Fibroblast of skin of right quadriceps (primary cell): ENCODE measurements at regions not wholly inside any gene's neighbourhood (a gene's known extent, or its start where the extent isn't known, plus 50 kb on each side); places are given as distances from the start of the nearest gene placed in this dataset.

Experiments used
- DNase-seq: peaks from one replicate; pipeline ENCODE4 v3.0.0-alpha.2; 2013

DNA sequence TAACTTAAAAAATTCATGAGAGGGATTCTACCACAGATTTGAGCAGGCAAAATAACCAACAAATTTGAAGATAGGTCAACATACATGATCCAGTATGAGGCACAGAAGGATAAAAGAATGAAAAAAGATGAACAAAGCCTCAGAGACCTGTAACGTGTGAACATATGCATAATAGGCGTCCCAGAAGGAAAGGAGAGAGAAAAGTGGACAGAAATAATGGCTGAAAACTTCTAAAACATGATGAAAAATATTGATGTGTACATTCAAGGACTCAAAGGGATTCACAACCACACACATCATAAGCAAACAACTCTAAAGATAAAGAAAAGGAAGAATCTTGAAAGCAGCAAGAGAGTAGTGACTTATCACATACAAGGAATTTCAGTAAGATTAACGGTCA lies 100.1 kb upstream of the PARD3B start:
- no peak for DNase-seq

DNA sequence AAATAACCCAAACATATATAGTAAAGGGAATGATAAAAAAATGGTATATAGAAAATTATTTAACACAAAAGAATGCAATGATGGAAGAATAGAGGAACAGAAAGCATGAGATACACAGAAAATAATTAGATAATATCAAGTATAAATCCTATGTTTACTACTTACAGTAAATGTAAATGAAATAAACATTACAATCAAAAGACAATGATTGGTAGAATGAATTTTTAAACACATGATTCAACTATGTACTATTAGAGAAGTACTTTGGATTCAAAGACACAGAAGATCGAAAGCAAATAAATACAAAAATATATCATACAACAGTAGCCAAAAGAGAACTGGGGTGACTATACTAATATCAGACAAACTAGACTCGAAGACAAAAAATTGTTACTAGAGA lies 97.6 kb upstream of the PARD3B start:
- no peak for DNase-seq

DNA sequence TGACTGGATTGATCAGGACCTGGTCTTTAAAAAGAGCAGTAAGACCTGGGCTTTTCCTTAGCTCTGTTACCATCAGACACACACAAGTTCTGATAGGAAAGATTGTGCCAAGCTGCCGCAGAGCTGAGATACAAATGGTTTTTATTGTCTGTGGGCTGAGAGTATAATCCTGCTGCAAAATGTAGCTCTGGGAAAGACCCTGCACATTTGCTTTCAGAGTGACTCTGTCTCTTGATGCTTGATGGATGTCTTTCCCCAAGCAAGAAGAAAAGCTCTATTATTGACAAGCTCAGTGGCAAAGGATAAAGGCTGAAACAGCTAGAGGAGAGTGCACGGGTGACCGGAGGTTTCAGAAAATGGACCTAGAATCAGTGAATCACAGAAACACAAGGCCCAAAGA lies 95.3 kb upstream of the PARD3B start:
- no peak for DNase-seq

DNA sequence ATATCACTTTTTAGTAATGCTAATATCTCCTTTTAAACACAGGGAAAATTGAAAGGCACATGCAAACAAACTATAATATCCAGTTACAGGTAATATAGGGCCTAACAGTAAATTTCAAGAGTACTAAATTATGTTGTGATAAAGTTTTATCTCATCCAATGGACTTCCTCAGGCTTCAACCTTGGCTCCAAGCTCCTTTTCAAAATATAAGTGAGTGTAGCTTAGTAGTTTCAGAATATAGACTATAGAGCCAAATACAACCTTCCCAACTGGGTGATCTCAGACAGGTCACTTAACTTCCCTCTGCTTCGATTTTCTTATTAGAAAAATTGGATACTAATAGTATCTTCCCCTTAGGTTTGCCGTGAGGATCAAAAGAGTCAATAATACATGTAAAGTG lies 93.5 kb upstream of the PARD3B start:
- DNase-seq = no peak

DNA sequence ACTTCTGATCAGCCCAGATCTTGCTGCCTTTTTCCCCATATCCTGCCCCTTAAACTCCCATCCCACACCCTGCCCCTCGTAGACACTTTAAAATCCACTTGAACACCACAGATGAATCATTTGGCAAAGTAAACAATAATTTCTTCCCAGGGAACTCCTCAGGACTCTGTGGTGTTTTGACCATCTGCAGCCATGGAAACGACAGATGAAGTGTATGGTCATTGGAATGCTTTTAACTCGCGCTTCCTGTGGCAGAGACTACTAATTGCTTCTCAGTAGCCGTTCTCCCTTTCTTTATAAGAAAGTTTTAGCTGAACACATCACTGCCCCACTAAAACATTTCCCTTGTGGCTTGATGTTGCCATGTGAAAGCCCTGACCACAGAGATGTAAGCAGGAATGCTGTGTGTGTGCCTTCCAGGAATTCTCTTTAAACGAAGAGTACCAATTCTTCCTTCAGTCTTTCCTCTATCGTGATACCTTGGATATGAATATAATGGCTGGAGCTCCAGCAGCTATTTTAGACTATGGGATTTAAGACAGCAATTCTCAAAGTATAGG lies 92.7 kb upstream of the PARD3B start:
- peak; percentile 97 for DNase-seq

DNA sequence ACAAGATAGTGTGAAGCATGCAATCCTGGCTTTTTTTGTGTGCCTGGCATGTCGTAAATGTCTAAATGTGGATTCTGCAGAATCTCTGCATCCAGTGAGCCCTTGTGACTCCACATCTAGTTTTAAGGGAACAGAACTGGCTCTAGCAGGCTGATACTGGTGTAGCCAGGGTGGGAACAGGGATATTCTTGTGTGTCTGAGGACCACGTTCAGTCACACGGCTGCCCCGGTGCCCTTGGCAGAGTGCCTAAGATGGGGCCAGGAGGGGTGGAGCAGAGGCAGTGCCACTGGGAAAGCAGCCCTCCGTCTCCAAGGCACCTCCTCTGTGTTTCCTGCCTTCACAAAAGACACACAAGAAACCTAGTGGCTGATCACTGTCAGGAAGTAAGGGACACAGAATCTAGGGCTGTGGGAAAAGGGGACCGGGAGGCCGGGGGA lies 91.5 kb upstream of the PARD3B start:
- DNase-seq = peak; percentile 3

DNA sequence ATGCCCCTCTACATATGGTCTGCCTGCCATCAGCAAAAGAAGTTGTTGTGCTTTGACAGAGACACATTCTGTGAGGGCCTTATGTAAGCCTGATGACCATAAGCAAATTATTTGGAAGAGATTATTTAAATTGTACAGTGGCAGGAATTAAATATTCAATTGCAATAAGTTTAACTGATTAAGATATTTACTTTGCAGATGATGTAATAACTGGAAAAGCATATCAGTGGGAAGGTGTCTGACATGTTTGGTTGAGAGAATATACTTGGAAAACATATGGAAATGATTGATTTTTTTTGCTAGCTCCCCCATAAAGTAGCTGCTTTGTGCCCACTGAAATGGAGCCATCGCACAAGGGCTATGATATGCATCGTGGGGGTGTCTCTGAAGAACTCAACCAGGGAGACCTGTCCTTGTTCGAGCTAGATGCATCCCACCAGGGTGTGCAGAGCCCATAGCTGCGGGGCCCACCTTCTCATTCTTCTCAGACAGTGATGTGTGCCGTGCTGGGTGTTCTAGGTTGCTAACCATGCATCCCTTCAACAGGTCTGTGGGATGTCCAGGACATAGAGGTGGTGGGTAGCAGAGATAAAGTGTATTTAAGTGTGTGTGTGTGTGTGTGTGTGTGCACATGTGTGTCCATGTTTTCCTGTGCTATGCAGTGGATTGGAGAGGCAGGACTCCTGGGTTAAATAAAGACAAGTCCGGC lies 90.4 kb upstream of the PARD3B start:
- DNase-seq = no peak

DNA sequence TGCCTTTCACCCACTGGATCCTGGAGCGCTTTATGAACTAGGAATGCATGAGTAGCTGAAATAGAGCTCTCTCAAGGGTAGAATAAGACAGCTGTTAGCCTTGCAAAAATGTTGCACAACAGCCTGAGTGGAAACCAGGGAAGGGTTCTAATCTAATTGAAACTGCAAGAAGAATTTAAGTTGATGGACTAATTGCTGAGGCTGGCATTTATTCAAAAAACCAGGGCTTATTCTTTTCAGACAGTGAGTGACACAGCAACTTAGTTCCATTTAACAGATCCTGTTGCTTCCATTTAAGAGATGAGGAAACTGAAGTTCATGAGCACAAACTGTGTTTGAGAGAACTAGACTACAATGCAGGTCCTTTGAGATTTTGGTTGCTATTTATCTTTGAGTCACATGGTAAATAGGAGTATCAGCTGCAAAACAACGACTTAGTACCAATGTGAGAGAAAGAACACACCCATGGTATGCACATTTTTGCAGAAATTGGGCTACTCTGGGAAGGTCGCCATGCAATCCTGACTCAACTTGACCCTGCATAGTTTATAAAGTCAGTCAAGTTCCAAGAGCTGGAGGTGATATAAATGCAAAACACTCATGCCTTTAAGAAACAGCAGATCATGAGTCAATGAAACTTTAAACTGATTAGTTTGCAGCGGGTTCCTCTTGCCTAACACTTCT lies 76.4 kb upstream of the PARD3B start:
- DNase-seq = peak; percentile 83

DNA sequence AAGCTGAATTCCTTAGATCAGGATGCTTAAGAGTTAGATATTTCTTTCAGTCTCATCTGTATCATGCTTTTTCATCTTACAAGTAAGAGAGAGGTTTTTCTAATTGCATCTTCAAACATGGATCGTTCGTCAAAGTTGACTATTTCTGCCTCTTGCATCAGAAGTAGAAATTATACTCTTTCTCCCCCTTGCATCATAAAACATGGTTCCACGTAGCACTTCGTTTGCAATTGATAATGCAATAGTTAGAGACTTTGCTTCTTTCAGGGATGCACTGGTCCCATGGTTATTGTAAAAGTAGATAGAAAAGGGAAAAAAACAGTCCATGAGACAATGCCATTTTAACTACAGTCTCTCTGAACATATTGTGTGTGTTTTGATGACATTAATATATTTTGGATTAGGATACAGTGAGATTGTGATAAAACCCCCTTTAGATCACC lies 75.1 kb upstream of the PARD3B start:
- peak; percentile 29 for DNase-seq

DNA sequence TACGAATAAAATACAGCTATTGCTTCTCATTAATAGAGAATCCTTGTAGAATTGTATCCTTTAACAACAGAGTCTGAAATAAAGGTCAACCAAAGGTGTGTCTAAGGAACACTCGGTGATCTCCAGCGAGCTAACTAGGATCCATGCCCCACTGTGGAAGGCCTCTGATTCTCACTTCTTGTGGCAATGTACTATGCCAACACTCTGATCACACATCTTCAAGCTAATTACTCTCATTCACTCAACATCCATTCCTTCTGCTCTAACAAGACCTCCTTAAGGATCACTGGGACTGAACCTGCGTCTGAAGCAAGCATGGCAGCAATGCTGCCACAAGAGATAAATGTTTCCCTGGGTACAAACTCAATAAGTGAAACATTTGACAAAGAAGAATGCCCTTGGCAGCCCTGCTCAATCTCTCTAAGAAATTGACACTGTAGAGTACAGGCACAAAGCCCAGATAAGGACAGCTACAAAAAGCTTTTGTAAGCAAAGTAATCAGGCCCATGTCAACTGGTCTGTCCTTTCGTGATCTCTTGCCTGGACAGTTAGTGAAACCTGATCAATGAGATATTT lies 74.6 kb upstream of the PARD3B start:
- no peak for DNase-seq

DNA sequence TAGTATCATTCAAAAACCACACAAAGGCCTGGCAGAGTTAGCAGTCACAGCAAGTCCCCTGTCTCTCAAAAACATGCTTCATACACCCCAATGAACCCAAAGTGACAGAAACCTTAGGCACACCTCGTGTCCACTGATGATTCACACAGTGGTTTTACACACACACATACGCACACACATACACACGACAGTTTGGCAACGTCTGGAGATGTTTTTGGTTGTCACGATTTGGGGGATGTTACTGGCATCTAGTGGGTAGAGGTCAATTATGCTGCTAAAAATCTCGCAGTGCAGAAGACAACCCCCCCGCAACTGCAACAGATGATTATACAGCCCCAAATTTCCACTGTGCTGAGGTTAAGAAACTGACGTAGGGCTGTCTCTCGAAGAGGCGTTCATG lies 72.9 kb upstream of the PARD3B start:
- peak; percentile 21 for DNase-seq

DNA sequence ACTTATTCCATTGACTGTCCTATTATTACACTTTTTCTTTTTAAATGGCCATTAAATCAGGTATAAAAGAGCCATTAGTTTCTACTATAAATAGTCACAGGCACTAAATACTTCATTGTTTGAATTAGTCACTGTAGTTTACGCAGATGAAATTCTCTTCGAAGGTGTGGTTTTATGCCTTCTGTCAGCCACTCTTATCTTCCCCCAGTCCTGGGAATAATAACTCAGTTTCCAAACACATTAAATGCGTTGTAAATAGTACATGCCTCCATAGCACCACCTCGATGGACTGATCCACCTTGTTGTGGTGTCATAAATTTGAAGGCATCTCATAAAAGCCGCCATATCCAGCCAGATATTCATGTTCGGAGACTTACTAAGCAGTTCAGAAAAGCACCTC lies 72.1 kb upstream of the PARD3B start:
- no peak for DNase-seq

DNA sequence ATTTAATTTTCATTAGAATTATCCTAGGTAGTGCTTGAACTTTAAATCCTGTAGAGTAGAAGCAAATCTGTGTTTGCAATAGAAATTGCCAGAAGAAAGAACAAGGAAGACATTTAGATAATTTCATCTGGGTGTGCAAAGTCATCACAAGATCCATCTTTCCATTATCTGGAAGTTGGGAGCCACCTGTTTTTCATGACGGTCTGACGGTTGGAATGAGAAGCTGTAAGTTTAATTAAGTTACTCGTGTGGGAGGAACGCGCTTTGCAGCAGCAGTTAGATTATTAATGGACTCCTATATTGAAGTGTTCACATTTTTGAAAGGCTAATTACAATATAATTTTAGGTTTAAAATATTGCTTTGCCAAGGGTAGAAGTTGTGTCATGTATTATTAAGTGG lies 69.9 kb upstream of the PARD3B start:
- DNase-seq = no peak

DNA sequence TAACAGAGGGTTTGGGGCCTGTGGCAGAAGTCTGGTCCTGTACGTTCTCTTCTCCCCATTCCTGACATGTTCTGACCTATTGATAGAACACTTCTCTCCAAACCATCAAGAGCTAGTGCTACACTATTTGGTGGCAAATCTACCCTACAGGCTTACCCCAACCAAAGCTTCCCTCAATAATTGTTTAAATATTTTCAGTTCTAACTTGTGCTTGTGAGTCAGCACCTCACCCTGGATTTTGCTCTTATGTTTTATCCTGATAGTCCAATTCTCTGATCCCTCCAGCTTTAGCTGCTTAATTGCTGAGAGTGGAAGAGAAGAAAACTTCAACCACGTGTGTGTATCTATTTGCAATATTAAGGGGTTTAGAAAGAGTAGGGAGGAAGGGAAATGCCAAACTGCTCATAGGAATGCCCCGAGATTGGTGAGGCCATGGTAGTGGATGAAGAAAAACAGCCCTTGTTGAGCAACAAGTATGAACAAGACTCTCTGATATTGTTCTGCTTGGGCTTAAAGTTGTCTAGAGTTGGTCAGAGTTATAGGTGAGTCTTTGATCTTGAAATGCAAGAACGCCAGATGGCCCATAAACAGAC lies 67.8 kb upstream of the PARD3B start:
- no peak for DNase-seq

DNA sequence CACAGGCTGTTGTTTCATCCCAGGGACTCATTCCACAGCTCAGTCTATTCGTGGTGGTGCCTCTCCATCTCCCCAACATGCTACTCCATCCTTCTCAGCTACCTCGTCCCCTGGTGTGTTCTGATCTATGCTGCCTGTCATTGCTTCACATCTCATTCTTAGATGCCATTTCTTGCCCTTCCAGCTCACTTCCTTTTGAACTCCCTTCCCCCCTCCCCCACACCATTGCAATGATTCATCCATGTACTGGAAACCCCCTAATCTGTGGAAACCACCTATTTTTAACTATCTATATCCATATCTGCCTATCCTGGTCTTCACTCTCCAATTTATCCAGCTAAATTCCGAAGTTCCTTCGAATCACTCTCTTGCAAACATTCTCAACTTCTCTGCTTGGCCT lies 65.7 kb upstream of the PARD3B start:
- peak; percentile 57 for DNase-seq

DNA sequence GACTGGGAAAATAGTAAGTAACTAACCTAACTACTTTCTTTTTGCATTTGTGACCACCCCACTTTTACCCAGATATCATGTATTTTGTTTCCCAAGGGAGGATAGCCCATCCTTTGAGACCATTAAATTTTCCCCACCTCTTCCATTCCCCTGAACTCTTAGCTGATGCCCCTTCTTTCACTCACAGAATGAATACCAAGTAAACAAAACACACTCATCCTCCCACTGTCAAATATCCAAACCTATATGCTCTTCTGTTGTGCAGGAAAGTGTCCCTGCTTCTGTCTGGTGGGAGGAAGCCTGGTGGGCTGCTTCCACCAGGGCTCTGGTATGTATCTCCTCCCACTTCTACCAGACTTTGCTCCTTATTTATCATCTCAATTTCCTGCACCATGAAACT lies 64.6 kb upstream of the PARD3B start:
- DNase-seq = no peak

DNA sequence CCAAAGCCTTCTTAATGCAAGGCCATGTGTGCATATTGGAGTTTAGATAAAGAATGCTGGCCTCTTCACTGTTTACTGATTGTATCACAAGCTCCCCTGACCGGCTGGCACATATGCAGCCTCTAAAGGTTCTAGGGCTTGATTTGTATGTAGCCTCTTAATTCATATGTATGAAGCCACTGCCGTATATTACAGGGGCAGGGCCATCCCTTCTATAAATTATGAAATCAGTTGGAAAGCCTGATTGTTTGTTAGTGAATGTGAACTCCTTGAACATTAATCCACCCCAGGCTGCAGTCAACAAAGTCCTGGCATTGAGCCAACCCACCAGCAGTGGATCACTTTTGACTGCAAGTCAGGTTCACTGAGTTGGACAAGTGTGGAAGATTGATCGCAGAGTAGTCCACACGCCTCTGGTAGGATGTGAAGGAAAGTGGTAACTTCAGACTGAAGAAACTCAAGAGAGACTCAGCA lies 61.6 kb upstream of the PARD3B start:
- DNase-seq = no peak

DNA sequence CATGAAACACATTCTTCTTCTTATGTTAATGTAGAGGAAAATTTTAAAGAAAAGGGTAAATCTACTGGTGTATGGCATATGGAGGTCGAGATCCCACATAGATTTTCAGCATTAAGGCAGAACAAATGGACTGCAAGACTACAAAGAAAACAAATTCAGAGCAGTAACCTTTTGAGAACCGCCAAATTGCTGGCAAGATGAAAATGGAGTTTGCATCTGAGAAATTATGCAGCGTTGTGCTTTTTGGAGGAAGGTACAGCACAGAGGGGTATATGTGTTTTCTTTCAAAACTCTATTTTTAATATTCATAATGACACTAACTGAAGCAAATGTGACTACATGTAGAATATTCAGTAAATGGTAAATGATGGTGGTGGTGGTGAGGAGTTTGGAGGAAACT lies 59.0 kb upstream of the PARD3B start:
- DNase-seq = no peak

DNA sequence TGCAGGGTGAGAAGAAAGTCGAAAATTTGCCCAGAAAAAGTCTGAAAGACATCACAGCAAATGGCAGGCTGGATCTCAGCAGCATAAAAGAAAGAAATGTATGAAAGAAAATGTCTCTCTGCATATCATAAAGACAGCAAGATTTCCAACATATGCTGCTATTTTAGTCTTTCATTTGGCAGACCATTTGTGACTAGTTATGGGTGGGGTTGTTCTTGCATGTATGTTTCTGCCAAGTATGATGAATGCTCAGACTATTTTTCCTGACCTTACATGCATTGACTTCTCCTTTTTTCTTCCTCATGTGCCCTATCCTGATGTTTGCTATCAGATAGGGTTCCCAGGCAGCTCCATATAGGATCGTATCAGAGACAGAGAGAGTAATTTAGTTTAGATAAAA lies 58.5 kb upstream of the PARD3B start:
- peak; percentile 64 for DNase-seq

DNA sequence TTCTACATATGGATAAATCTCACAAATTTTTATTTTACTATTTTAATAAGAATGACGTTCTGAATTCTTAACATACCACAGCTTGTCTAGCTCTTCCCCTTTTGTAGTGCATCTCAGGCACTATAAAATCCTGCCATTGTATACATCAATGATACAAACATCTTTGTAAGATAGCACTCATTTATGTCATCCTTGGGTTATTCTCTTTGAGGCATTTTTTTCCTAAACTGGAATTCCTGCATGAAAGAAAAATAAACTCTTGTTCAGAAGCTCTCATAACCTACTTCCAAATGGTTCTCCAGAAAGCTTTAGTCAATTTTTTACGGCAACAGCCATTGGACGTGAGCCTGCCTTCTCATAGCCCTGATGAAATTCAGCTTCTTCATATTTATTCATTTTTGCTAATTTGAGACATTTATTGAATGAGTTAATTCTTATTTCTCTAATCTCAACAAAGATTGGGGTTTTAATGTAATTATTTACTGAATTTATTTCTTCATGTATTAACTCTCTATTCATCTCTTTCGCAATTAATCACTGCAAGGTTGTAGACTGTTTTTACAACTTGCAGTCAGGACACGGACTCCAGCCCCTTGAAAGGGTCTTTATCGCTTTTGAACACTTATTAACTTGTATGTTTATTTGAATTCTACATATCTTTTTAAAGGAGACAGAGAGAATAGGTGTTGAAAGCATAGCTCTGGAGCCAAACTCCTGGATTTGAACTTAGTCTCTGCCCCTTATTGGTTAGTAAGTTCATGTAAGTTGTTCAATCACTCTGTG lies 57.6 kb upstream of the PARD3B start:
- DNase-seq = peak; percentile 36

DNA sequence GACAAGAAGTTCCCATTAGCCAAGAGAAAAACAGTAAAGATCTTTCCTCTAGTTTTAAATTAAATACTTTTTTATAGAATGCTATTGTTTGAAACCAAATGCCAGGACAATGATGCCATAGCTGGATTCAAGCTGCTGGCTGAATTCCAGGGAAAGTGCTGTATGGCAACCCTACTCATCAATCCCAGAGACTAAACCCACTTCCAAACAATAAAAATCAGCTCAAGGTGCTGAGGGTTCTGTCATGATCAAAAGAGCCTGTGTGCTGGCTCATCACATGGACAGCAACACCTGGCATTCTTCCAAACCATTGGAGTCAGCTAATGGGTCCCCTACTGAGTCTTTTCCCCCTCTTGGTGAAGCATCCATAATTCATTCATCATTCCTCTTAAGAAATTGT lies 53.7 kb upstream of the PARD3B start:
- peak; percentile 54 for DNase-seq

DNA sequence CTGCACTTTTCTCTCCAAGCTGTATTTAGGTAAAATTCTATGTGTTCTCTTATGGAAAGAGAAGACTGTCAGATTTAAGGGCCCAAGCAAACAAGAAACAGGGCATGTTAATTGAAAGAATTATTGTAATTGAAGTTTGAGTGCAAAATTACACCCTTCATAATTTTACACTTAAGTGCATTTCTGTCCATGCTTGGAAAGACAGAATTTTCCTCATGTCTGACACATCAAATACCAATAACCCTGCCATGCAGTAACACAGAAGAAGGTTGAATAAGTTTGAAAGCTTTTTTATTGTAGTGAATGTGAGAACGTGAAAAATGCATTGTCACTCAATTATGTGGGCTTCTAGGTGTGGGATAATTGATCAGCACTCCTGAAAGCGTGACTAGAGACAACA lies 52.9 kb upstream of the PARD3B start:
- no peak for DNase-seq

DNA sequence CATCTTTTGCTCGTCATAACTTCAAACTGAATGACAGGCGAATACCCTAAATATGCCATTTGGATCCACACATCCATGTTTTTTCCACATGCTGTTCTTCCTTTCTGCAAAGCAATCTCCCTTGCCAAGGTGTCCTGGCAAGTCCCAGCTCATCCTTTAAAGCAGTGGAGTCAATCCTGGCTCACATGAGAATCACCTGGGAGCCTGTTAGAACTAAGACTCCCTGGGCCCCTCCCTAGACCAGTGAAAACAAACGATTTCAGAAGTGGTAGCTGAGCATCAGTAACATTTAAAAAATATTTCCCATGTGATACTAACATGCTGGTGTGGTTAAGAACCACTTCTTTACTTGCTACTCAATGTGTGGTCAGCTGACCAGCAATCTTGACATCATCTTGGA lies 50.6 kb upstream of the PARD3B start:
- no peak for DNase-seq
